Memory B cell (primary cell): ENCODE measurements at regions not wholly inside any gene's neighbourhood (a gene's known extent, or its start where the extent isn't known, plus 50 kb on each side); places are given as distances from the start of the nearest gene placed in this dataset.
"Not testable (repeated sequence)": the region's sequence is repeated elsewhere in the genome, so short reads cannot be mapped to it uniquely, and the experiment has no call there.

Experiments
- ATAC-seq: fragments of 150-1000 bp; cut with Tn5 transposase; 2 replicates; pipeline ENCODE4 v1.10.0; 2021; ENCODE audit warnings: low read depth, mild to moderate bottlenecking, moderate library complexity
- DNase-seq, 2 donors: peaks; one replicate each; pipeline ENCODE4 v3.0.0; 2022; ENCODE audit warnings: low spot score in 2 of 2
- H3K27ac Mint-ChIP-seq: one replicate; pipeline ENCODE4 v1.8.0; 2022; ENCODE audit warnings: mild to moderate bottlenecking, moderate library complexity, mixed read lengths
- H3K27me3 Mint-ChIP-seq: one replicate; pipeline ENCODE4 v1.8.0; 2022; ENCODE audit warnings: mixed read lengths
- H3K36me3 Mint-ChIP-seq: one replicate; pipeline ENCODE4 v1.8.0; 2022; ENCODE audit warnings: mild to moderate bottlenecking, mixed read lengths
- H3K4me1 Mint-ChIP-seq: one replicate; pipeline ENCODE4 v1.8.0; 2022; ENCODE audit warnings: mixed read lengths
- H3K4me3 Mint-ChIP-seq: one replicate; pipeline ENCODE4 v1.8.0; 2022; ENCODE audit warnings: mild to moderate bottlenecking, moderate library complexity, mixed read lengths
- H3K9me3 Mint-ChIP-seq: one replicate; pipeline ENCODE4 v1.8.0; 2022; ENCODE audit warnings: mixed read lengths

GRCh38 chr1:220966881-220967611 is 87.8 kb downstream of the HLX start:
- Mint-ChIP-seq H3K4me1 (no peaks in the 10 kb centered on the region), H3K9me3 (peaks cover 8% of the 10 kb centered on the region), H3K27me3 (no peaks in the 10 kb centered on the region), H3K4me3 (no peak overlapping the region), H3K36me3 (peaks cover 4% of the 10 kb centered on the region), H3K27ac (no peak overlapping the region)
- DNase-seq (no peak), ATAC-seq (no peak)

- DNase-seq (no peak), ATAC-seq (no peak)
- Mint-ChIP-seq H3K9me3 (peaks cover 8% of the 10 kb centered on the region), H3K27me3 (no peaks in the 10 kb centered on the region), H3K27ac (no peak overlapping the region), H3K4me3 (no peak overlapping the region), H3K36me3 (peaks cover 4% of the 10 kb centered on the region), H3K4me1 (no peaks in the 10 kb centered on the region)
These were observed 88.7 kb downstream of the HLX start for GRCh38 chr1:220967911-220968310.

- not testable (repeated sequence) for H3K36me3 Mint-ChIP-seq, H3K4me1 Mint-ChIP-seq, H3K27ac Mint-ChIP-seq, H3K27me3 Mint-ChIP-seq, H3K4me3 Mint-ChIP-seq, DNase-seq, ATAC-seq, H3K9me3 Mint-ChIP-seq
These were observed 90.0 kb downstream of the HLX start for GRCh38 chr1:220969281-220969680.

- Mint-ChIP-seq H3K27me3 (no peaks in the 10 kb centered on the region), H3K9me3 (no peaks in the 10 kb centered on the region), H3K36me3 (no peaks in the 10 kb centered on the region), H3K27ac (no peak overlapping the region), H3K4me3 (no peak overlapping the region), H3K4me1 (no peaks in the 10 kb centered on the region)
- ATAC-seq (no peak), DNase-seq (no peak)
These were observed 91.1 kb downstream of the HLX start for GRCh38 chr1:220970311-220970710.

GRCh38 chr1:220971221-220971620 is 92.0 kb downstream of the HLX start:
- DNase-seq, result no peak
- Mint-ChIP-seq H3K4me3 (no peak overlapping the region), H3K27ac (no peak overlapping the region), H3K4me1 (no peaks in the 10 kb centered on the region), H3K9me3 (no peaks in the 10 kb centered on the region), H3K36me3 (no peaks in the 10 kb centered on the region), H3K27me3 (no peaks in the 10 kb centered on the region)
- no peak for ATAC-seq

- no peak overlapping the region for H3K4me3 Mint-ChIP-seq
- no peak overlapping the region for H3K27ac Mint-ChIP-seq
- peaks cover 3% of the 10 kb centered on the region for H3K4me1 Mint-ChIP-seq
- DNase-seq (no peak), ATAC-seq (no peak)
- H3K9me3 Mint-ChIP-seq, result no peaks in the 10 kb centered on the region
- H3K36me3 Mint-ChIP-seq, result no peaks in the 10 kb centered on the region
- H3K27me3 Mint-ChIP-seq, result no peaks in the 10 kb centered on the region
These were observed 95.2 kb downstream of the HLX start for GRCh38 chr1:220974431-220974830.

- H3K4me3 Mint-ChIP-seq, result no peak overlapping the region
- DNase-seq (no peak), ATAC-seq (no peak)
- H3K36me3 Mint-ChIP-seq, result no peaks in the 10 kb centered on the region
- H3K9me3 Mint-ChIP-seq, result no peaks in the 10 kb centered on the region
- H3K27me3 Mint-ChIP-seq, result no peaks in the 10 kb centered on the region
- H3K27ac Mint-ChIP-seq, result no peak overlapping the region
- peaks cover 3% of the 10 kb centered on the region for H3K4me1 Mint-ChIP-seq
These were observed 97.1 kb downstream of the HLX start for GRCh38 chr1:220976390-220976789.

- DNase-seq (no peak), ATAC-seq (no peak)
- Mint-ChIP-seq H3K4me1 (peaks cover 3% of the 10 kb centered on the region), H3K36me3 (no peaks in the 10 kb centered on the region), H3K9me3 (no peaks in the 10 kb centered on the region), H3K27ac (no peak overlapping the region), H3K4me3 (no peak overlapping the region), H3K27me3 (no peaks in the 10 kb centered on the region)
These were observed 100.1 kb downstream of the HLX start for GRCh38 chr1:220979371-220979770.

GRCh38 chr1:220982686-220983085 is 103.4 kb downstream of the HLX start:
- no peak for ATAC-seq
- Mint-ChIP-seq H3K4me3 (no peak overlapping the region), H3K9me3 (peaks cover under 1% of the 10 kb centered on the region), H3K27ac (no peak overlapping the region), H3K27me3 (no peaks in the 10 kb centered on the region), H3K36me3 (peaks cover 2% of the 10 kb centered on the region), H3K4me1 (peaks cover 3% of the 10 kb centered on the region)
- DNase-seq, result no peak

GRCh38 chr1:220983877-220984635 is 104.8 kb downstream of the HLX start:
- ATAC-seq, result no peak
- no peaks in the 10 kb centered on the region for H3K27me3 Mint-ChIP-seq
- no peak for DNase-seq
- H3K27ac Mint-ChIP-seq, result no peak overlapping the region
- peaks cover 7% of the 10 kb centered on the region for H3K4me1 Mint-ChIP-seq
- no peak overlapping the region for H3K4me3 Mint-ChIP-seq
- H3K9me3 Mint-ChIP-seq, result peaks cover 6% of the 10 kb centered on the region
- peaks cover 6% of the 10 kb centered on the region for H3K36me3 Mint-ChIP-seq

- no peaks in the 10 kb centered on the region for H3K27me3 Mint-ChIP-seq
- ATAC-seq, result no peak
- H3K27ac Mint-ChIP-seq, result no peak overlapping the region
- peaks cover 27% of the 10 kb centered on the region for H3K4me1 Mint-ChIP-seq
- no peak overlapping the region for H3K4me3 Mint-ChIP-seq
- H3K36me3 Mint-ChIP-seq, result peaks cover 9% of the 10 kb centered on the region
- DNase-seq, result no peak
- peaks cover 14% of the 10 kb centered on the region for H3K9me3 Mint-ChIP-seq
These were observed 111.4 kb downstream of the HLX start for GRCh38 chr1:220990427-220991339.

- H3K4me1 Mint-ChIP-seq, result peaks cover 27% of the 10 kb centered on the region
These were observed 112.3 kb downstream of the HLX start for GRCh38 chr1:220991506-220991905.

GRCh38 chr1:220991959-220992704 is 112.9 kb downstream of the HLX start:
- no peak for DNase-seq
- no peaks in the 10 kb centered on the region for H3K27me3 Mint-ChIP-seq
- H3K27ac Mint-ChIP-seq, result no peak overlapping the region

More at GRCh38 chr1:220991506-220991905, 112.3 kb downstream of the HLX start:
- peaks cover 14% of the 10 kb centered on the region for H3K9me3 Mint-ChIP-seq
- peaks cover 9% of the 10 kb centered on the region for H3K36me3 Mint-ChIP-seq
- DNase-seq, result no peak
- H3K4me3 Mint-ChIP-seq, result no peak overlapping the region
- H3K27me3 Mint-ChIP-seq, result no peaks in the 10 kb centered on the region
- H3K27ac Mint-ChIP-seq, result no peak overlapping the region
- no peak for ATAC-seq

More at GRCh38 chr1:220991959-220992704, 112.9 kb downstream of the HLX start:
- ATAC-seq, result no peak
- H3K4me3 Mint-ChIP-seq, result no peak overlapping the region
- peaks cover 9% of the 10 kb centered on the region for H3K36me3 Mint-ChIP-seq
- peaks cover 27% of the 10 kb centered on the region for H3K4me1 Mint-ChIP-seq
- peaks cover 15% of the 10 kb centered on the region for H3K9me3 Mint-ChIP-seq
